ENCODE measurements at regions not wholly inside any gene's neighbourhood (a gene's known extent, or its start where the extent isn't known, plus 50 kb on each side); places are given as distances from the start of the nearest gene placed in this dataset.
"Not testable (repeated sequence)": the region's sequence is repeated elsewhere in the genome, so short reads cannot be mapped to it uniquely, and the experiment has no call there.

DNA sequence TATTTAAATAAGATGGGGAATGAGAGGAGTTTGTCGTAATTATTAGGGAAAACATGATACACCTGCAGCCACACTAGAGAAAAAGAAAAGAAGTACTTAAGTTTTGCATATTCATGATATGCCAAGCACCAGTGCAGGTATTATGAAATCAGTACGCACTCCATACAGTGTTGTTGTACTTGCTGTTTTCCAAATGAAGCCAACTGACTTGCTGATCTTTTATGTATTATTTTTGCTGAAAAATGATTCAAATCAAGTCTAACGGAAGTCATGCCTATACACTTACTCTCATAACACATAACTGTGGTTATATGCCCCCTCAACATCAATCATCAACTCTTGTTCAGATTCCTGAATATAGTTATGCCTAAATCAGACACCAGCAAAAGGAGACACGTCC, 584.9 kb upstream of the EYS start:
- intact Hi-C loops (cut with micrococcal nuclease): no loop called here
- Histone ChIP-seq H3K4me1 (no peaks in the 10 kb centered on the region), H3K27me3 (ENCODE audit: low read depth) (no peaks in the 10 kb centered on the region), H3K9me3 (replicated peaks) (no peaks in the 10 kb centered on the region), H3K36me3 (no peaks in the 10 kb centered on the region), H3K4me3 (no peak overlapping the region), H3K27ac (replicated peaks) (no peak overlapping the region)
- TF ChIP-seq, protein P1, sequence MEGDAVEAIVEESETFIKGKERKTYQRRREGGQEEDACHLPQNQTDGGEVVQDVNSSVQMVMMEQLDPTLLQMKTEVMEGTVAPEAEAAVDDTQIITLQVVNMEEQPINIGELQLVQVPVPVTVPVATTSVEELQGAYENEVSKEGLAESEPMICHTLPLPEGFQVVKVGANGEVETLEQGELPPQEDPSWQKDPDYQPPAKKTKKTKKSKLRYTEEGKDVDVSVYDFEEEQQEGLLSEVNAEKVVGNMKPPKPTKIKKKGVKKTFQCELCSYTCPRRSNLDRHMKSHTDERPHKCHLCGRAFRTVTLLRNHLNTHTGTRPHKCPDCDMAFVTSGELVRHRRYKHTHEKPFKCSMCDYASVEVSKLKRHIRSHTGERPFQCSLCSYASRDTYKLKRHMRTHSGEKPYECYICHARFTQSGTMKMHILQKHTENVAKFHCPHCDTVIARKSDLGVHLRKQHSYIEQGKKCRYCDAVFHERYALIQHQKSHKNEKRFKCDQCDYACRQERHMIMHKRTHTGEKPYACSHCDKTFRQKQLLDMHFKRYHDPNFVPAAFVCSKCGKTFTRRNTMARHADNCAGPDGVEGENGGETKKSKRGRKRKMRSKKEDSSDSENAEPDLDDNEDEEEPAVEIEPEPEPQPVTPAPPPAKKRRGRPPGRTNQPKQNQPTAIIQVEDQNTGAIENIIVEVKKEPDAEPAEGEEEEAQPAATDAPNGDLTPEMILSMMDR (IDR thresholded peaks at IDR 0.05; ENCODE audit: borderline replicate concordance): no peak
- no peak for DNase-seq

DNA sequence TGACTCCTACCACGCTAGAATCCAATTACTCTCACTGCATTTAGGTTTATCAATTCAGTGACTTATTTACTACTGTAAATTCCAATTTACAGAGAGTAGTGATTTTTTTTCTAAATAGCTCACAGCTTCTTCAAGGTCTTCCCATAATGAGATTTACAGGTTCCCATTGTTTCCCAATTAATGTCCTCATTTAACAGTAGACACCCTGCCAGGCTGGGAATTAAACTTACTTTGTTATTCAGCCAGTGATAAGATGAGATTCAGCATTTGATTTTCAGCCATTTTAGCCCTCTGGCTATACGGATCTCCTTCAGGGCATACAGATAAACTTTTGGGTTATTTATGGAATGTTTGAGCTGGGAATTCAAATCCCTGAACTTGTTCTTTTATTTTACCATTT, 582.9 kb upstream of the EYS start:
- TF ChIP-seq, protein P1 (IDR thresholded peaks at IDR 0.05; ENCODE audit: borderline replicate concordance): no peak
- Histone ChIP-seq H3K27me3 (ENCODE audit: low read depth) (no peaks in the 10 kb centered on the region), H3K4me3 (no peak overlapping the region), H3K9me3 (replicated peaks) (no peaks in the 10 kb centered on the region), H3K27ac (replicated peaks) (no peak overlapping the region), H3K4me1 (no peaks in the 10 kb centered on the region), H3K36me3 (no peaks in the 10 kb centered on the region)
- DNase-seq: no peak
- intact Hi-C loops (cut with micrococcal nuclease): no loop called here

DNA sequence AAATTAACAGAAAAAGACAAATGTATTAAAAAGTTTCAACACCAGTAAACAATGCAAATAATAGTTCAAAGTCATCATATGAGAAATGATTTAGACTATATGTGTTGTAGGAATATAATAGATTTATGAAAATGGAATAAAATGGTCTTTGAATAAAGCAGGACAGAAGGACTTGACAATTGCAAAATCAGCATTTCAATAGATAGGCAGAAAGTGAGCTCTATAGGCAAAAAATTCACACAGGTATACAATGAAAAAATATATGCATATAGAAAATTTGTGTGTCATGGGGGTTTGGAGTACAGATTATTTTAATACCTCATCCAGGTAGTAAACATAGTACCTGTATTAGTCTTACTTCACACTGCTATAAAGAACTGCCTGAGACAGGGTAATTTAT, 571.1 kb upstream of the EYS start:
- DNase-seq: no peak
- TF ChIP-seq, protein P1 (IDR thresholded peaks at IDR 0.05; ENCODE audit: borderline replicate concordance): no peak
- no peak overlapping the region for H3K4me3 ChIP-seq
- no peak overlapping the region for H3K27ac ChIP-seq (replicated peaks)
- no peaks in the 10 kb centered on the region for H3K27me3 ChIP-seq (ENCODE audit: low read depth)
- no peaks in the 10 kb centered on the region for H3K4me1 ChIP-seq
- intact Hi-C loops (cut with micrococcal nuclease): no loop called here
- H3K36me3 ChIP-seq: no peaks in the 10 kb centered on the region
- H3K9me3 ChIP-seq (replicated peaks): peaks cover 7% of the 10 kb centered on the region

DNA sequence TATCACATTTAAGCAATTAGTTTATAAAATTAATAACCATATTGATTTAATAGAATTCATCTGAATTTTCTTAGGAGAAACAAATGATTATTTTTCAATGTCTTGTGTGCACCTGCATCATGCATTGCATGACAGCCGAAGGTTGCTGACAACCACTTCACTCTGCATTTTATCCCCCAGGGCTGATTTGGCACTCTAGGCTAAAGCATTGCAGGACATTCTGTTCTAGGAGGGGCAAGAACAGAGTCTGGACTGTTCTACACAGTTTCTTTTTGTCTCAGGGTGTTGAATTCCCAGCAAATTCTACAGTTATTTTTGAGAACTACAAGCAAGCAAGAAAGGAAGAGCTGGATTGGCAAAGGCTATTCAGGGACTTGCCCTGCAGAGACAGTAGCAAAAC, 570.4 kb upstream of the EYS start:
- Histone ChIP-seq H3K4me3 (no peak overlapping the region), H3K9me3 (replicated peaks) (peaks cover 7% of the 10 kb centered on the region), H3K4me1 (no peaks in the 10 kb centered on the region), H3K27me3 (ENCODE audit: low read depth) (no peaks in the 10 kb centered on the region), H3K27ac (replicated peaks) (no peak overlapping the region), H3K36me3 (no peaks in the 10 kb centered on the region)
- TF ChIP-seq, protein P1 (IDR thresholded peaks at IDR 0.05; ENCODE audit: borderline replicate concordance): no peak
- intact Hi-C loops (cut with micrococcal nuclease): no loop called here
- no peak for DNase-seq

DNA sequence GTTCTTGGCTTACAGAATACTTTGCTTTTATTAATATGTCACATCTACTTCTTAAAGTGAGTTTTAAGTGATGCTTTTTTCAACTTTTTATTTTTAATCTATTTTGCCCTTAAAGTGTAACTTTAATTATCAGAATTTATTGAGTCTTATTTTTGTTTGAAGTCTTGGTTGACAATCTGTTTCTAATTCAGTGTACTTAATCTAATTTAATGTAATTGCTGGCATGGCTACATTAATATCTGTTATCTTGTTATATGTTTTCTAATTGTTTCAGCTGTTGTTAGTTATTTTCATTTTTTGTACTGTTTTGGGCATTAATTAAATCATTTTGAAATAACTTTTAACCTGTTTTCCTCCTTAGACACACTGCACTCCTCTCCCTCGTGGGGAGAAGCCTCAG, 558.7 kb upstream of the EYS start:
- H3K4me3 ChIP-seq: no peak overlapping the region
- intact Hi-C loops (cut with micrococcal nuclease): no loop called here
- no peak for DNase-seq
- H3K9me3 ChIP-seq (replicated peaks): peaks cover 18% of the 10 kb centered on the region
- no peak overlapping the region for H3K27ac ChIP-seq (replicated peaks)
- no peaks in the 10 kb centered on the region for H3K4me1 ChIP-seq
- H3K27me3 ChIP-seq (ENCODE audit: low read depth): no peaks in the 10 kb centered on the region
- no peaks in the 10 kb centered on the region for H3K36me3 ChIP-seq
- TF ChIP-seq, protein P1 (IDR thresholded peaks at IDR 0.05; ENCODE audit: borderline replicate concordance): no peak

DNA sequence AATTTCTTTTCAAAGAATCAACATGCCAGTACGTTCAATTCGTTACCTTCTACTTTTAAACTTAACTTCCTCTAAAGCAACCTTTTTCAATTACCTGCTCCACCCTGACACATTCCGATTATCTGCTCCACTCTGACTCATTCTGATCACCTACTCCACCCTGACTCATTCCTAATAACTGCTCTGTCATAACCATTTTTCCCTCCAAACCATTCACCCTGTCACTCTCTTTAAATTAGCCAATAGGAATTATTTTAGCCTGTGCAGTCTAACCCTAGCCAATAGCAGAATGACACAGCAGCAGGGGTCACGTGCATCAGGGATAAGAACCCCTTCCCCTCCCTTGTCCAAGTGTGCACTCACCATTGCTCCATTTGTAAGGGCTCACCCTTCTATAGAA, 557.4 kb upstream of the EYS start:
- H3K36me3 ChIP-seq: no peaks in the 10 kb centered on the region
- H3K27ac ChIP-seq (replicated peaks): no peak overlapping the region
- H3K4me1 ChIP-seq: no peaks in the 10 kb centered on the region
- H3K9me3 ChIP-seq (replicated peaks): peaks cover 18% of the 10 kb centered on the region
- TF ChIP-seq, protein P1 (IDR thresholded peaks at IDR 0.05; ENCODE audit: borderline replicate concordance): no peak
- H3K4me3 ChIP-seq: no peak overlapping the region
- no peaks in the 10 kb centered on the region for H3K27me3 ChIP-seq (ENCODE audit: low read depth)
- intact Hi-C loops (cut with micrococcal nuclease): no loop called here
- no peak for DNase-seq

DNA sequence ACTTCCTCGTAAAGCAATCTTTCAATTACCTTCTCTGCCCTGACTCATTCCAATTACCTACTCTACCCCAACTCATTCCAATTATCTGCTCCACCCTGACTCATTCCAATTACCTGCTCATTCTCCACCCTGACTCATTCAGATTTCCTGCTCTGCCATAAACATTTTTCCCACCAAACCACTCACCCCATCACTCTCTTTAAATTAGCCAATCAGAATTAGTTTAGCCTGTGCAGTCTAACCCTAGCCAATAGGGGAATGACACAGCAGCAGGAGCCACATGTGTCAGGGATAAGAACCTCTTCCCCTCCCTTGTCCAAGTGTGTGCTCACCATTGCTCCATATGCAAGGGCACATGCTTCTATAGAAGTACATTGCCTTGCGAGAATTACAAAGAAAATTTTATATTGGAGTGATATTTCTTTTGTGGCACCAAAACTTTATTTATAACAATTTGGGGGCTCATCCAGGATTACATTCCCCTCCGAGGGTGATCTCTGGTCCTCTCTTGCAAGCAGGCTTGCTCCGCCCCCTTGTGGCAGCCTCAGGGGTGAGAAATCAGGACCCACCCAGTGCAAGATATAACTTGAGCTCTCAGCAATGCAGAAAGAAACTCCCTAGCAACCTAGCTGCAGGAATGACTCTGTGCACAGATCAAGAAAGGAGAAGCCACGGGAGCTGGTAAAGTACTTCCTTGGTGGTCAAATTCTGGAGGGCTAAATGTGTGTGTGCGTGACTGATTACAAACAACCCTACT, 551.9 kb upstream of the EYS start:
- peaks cover 59% of the 10 kb centered on the region for H3K9me3 ChIP-seq (replicated peaks)
- H3K36me3 ChIP-seq; H3K4me3 ChIP-seq; H3K4me1 ChIP-seq; H3K27ac ChIP-seq (replicated peaks); intact Hi-C loops (cut with micrococcal nuclease); H3K27me3 ChIP-seq (ENCODE audit: low read depth); DNase-seq: not testable (repeated sequence)

Data from left ventricle myocardium inferior (tissue), 1 donor.